GM19239 (cell line): ENCODE measurements at regions not wholly inside any gene's neighbourhood (a gene's known extent, or its start where the extent isn't known, plus 50 kb on each side); places are given as distances from the start of the nearest gene placed in this dataset.
"Not testable (repeated sequence)": the region's sequence is repeated elsewhere in the genome, so short reads cannot be mapped to it uniquely, and the experiment has no call there.

Experiments
- DNase-seq: peaks from one replicate; pipeline ENCODE4 v3.0.0; 2011; ENCODE audit warnings: low spot score; ENCODE audit not compliant: insufficient read length
- FAIRE-seq: peaks from 2 replicates; lab custom pipeline; 2011; peaks lifted over from hg19 to GRCh38; lab: Jason Lieb, UNC

GRCh38 chr11:39311888-39312287, 2147.6 kb downstream of the LRRC4C start:
- DNase-seq, FAIRE-seq: not testable (repeated sequence)

DNA sequence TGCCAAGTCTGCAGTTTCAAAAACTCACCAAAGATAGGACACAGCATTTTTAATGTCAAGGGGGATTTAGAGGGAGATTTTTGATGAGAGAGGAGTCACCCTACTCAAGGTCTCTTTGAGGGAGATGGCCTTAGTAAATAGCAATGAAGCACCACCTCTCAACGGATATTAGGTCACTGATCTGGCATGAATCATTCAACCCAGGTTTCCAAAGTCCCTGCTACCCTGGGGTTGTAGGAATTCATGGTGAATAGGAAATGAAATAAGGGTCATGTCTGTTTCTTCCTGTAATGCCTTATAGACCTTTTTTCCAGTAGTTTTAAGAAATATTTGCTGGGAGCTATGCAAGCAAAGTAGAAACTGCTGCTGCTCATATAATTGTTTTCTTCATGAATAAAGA, 2154.9 kb downstream of the LRRC4C start:
- FAIRE-seq = no peak
- DNase-seq = no peak

DNA sequence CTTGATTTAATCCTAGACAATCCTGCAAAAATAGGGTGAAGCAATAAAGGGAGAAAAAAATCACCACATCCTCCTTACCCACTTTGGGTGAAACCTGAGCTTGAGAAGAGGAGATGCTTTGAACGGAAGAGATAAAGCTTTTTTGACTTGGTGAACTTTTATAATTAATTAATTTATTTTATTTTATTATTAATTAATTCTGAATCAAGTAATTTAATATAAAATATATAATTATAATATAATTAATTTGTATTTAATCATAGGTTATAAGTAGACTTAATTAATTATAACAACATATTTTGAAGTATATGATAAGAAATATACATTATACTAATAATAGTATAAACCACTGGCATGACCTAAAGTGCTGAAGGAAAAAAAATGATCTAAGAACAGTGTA, 2164.8 kb downstream of the LRRC4C start:
- no peak for FAIRE-seq
- no peak for DNase-seq

- no peak for DNase-seq
- no peak for FAIRE-seq
These were observed 2171.4 kb downstream of the LRRC4C start for GRCh38 chr11:39288011-39288410.

- FAIRE-seq = no peak
- DNase-seq = no peak
These were observed 2191.2 kb downstream of the LRRC4C start for GRCh38 chr11:39268176-39268690.

GRCh38 chr11:39255648-39256047, 2203.8 kb downstream of the LRRC4C start:
- FAIRE-seq = no peak
- no peak for DNase-seq

DNA sequence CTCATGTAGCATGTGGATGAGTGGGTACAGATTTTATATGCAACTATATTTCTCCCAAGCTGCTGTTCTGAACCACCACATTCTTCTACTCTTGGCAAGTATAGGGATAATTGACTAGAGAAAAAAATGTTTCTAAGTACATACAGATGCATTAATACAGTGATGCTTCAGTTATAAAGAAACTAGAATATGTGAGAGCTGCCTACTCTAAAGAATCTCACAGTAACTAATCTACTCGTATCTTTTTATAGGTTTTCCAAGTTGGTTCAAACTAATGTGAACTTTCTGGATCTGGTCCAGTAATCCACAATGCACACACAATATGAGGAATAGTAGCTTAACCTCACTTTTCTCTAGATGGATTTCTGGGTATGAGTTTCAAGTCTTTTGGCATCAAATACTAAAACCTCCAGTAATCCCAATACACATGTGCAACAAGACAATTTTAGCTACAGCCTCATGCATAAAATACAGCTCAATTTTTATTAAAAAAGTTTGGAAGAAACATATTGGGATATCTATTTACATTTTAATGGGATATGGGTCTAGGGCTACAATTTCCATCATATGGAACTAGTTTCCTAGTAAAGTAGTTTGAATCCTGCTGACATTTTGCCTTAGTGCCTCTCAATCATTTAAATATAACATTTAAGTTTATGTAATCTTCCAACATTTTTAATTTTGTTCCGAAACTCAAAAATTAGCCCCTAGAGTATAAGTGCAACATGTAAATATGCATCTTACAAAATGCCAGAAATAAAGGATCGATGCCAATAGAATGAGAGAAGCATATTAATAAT, 2209.7 kb downstream of the LRRC4C start:
- FAIRE-seq (no peak), DNase-seq (no peak)

DNA sequence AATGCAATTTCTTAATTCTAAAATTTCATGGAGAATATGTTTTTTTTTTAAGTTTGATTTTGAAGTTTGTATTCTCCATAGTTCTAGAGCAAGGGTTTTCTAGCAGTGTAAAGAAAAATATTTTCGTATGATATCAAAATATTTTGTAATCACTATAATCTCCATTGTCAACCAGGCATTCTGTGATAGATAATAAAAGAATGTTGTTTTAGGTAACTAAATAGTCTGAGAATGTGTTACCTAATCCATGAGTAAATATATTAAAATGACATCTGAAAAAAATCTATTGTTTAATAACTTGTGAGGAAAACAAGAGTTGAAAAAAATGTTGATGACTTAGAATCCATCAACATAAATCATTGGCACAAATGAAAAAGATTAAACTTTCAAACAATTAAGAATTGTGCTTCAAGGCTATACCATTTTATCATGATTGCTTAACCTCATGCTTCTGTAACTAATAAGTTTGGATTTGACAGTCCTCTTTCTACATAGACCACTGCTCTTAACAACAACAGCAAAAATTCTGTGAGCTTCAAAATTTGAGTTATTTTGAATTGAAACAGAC, 2211.8 kb downstream of the LRRC4C start:
- DNase-seq = no peak
- FAIRE-seq = no peak

GRCh38 chr11:39239553-39239952, 2219.9 kb downstream of the LRRC4C start:
- FAIRE-seq = no peak
- no peak for DNase-seq

DNA sequence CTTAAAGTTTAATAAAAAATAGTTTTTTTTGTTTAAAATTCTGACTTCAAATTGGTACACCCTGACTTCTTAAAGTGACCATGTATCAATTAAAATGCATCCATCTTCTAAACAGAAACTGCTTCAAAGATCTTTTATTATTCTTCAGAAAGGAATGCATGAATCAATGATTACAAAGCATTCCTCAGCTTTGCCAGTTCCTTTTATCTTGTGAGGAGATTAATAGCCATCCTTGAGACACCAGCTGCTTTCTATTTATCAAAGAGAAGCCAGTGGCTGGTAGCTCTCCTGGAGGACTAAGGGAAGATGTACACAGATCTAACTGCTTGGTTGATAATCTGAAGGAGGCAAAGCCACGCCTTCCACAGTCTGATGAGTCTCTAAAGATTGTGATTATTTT, 2222.5 kb downstream of the LRRC4C start:
- FAIRE-seq (no peak), DNase-seq (no peak)

DNA sequence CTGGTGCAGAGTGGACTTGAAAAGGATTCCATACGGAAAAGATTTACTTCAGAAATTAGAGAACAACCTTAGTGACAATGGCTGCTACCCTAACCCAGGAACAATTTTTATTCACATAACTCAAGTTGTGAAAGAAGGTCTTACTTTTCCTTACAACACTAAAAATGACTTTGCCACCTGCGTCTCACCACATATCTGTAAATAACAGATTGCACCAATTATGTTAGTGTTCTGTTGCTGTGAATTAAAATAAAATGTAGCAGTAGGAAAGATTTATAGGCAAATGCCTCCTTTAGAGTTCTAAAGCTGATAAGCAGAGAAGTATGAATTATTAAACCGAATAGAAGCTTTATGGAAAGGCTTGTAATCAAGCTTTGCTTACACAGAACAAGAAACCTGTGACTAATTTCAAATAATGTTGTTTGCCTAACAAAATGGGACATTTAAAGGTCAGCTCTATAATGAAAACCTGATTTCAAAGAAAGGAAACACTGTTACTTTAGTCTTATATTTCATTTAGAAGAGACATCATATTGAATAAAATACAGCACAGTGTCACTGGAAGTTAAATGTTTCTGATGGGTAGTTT, 2237.8 kb downstream of the LRRC4C start:
- DNase-seq (no peak), FAIRE-seq (no peak)

- FAIRE-seq = no peak
- no peak for DNase-seq
These were observed 2238.8 kb downstream of the LRRC4C start for GRCh38 chr11:39220501-39221230.

DNA sequence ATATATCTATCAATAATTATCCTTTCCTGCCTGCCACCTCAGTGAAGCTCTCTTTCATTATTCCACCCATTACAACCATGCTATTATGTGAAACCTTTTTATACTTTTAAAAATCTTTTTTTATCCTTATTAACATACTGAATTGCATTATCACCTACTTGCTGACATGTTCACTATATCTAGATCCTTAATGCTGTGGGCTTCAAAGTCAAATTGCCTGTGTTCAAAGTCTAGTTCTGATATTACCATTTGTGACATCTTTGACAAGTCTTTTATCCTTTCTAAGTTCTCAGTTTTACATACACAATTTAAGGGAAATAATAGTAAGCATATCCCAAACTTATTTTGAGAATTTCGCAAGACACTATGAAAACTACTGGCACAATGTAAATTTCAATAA, 2239.4 kb downstream of the LRRC4C start:
- DNase-seq (no peak), FAIRE-seq (no peak)

- no peak for FAIRE-seq
- no peak for DNase-seq
These were observed 2249.5 kb downstream of the LRRC4C start for GRCh38 chr11:39209981-39210380.

DNA sequence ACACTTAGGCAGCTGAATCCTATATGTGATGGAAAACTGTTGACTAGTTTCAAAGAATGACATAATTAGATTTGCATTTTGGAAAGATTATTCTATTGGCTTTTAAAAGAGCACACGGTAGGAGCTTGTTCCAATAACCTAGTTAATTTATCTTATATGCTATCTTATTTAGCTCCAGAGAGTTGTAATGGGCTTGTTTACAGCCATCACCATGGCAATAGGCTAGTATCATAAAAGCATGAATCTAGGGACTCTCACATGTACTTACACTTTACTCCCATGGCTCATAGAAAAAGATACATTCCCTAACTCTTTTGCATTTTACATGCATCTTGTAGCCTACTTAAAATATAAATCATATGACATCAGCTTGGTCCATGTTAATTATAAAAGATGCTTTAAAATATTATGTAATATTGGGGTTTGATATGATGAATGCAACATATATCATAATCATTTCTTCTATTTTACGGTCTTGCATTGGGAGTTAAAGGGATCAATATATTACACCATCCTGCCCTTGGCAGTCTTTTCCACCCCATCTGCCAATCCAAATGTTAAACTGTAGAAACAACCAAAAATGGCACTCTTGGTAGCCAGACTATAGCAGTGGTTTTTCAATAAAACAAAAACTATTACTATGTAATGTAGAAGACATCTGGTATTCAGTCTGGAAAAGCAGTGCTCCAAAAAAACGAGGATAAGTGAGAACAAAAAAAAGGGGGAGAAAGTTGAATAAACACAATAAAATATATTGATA, 2254.0 kb downstream of the LRRC4C start:
- no peak for FAIRE-seq
- DNase-seq = no peak

DNA sequence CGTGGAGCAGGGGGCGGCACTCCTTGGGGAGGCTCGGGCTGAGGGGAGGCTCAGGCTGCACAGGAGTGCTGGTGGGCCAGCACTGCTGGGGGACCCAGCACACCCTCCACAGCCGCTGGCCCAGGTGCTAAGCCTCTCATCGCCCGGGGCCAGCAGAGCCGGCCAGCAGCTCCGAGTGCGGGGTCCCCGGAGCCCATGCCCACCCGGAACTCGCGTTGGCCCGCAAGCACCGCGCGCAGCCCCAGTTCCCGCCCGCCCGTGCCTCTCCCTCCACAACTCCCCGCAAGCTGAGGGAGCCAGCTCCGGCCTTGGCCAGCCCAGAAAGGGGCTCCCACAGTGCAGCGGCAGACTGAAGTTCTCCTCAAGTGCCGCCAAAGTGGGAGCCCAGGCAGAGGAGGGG, 2266.8 kb downstream of the LRRC4C start:
- DNase-seq (no peak), FAIRE-seq (no peak)

- FAIRE-seq = no peak
- DNase-seq = no peak
These were observed 2268.7 kb downstream of the LRRC4C start for GRCh38 chr11:39190751-39191150.

- no peak for FAIRE-seq
- DNase-seq = no peak
These were observed 2281.8 kb downstream of the LRRC4C start for GRCh38 chr11:39177678-39178077.

DNA sequence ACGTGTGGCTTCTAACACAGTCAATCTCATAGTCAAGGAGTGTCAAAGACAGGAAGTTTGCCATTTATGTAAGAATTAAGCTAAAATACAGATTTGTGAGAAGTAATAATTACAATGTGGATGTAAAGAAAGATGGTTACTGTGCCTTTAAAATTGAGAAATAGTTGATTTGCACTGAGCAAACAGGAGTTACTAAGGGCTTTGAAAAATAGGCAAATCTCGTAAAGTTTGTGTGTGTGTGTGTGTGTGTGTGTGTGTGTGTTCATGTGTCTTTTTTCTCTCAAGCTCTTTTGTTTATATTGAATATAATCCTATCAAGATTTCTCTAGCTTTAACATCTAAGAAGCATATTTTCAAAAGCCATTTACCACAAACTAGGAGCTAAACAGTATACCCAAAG, 2284.5 kb downstream of the LRRC4C start:
- no peak for FAIRE-seq

GRCh38 chr11:39174196-39174595, 2285.3 kb downstream of the LRRC4C start:
- no peak for DNase-seq
- FAIRE-seq = no peak

More for the DNA sequence above, 2284.5 kb downstream of the LRRC4C start:
- no peak for DNase-seq
